A549 (cell line): ENCODE measurements at regions not wholly inside any gene's neighbourhood (a gene's known extent, or its start where the extent isn't known, plus 50 kb on each side); places are given as distances from the start of the nearest gene placed in this dataset.

Source experiments
- ATAC-seq, 2 experiments: fragments of 200-7000 bp in 1 of 2; fragments of >200 bp in 1 of 2; cut with Nextera tagmentation in 1 of 2; cut with Tn5 transposase in 1 of 2; 3 replicates each; pipeline versions ENCODE4 v1.8.0 to v1.9.1; 2018 to 2020; ENCODE audit warnings: mild to moderate bottlenecking in 1 of 2, moderate library complexity in 1 of 2
- CTCF ChIA-PET: fragments of 300-600 bp; sonication (Branson Sonifier 250); formaldehyde crosslinking; extraction: SDS; loops from one replicate; lab custom pipeline; 2021; ENCODE audit warnings: antibody characterized with exemption, inconsistent platforms; lab: Yijun Ruan, JAX
- POLR2A ChIA-PET: fragments of 350-600 bp; formaldehyde crosslinking; extraction: SDS; loops from one replicate; lab custom pipeline; 2021; ENCODE audit warnings: antibody characterized with exemption, inconsistent platforms; lab: Yijun Ruan, JAX
- DNase-seq, 2 experiments: peaks; one replicate each; pipeline versions ENCODE4 v3.0.0 to v3.0.0-alpha.2; 2011 to 2016; ENCODE audit warnings: low read depth in 1 of 2, low spot score in 1 of 2
- FAIRE-seq: peaks from 2 replicates; lab custom pipeline; 2011; peaks lifted over from hg19 to GRCh38; lab: Jason Lieb, UNC
- H3K27ac ChIP-seq, 2 experiments: fragments of >200 bp; sonication (Bioruptor Twin); formaldehyde crosslinking; 3 replicates each; pipeline ENCODE4 v1.5.1; 2016 to 2017
- H3K4me1 ChIP-seq: fragments of >200 bp; sonication (Bioruptor Twin); formaldehyde crosslinking; 3 replicates; pipeline ENCODE4 v1.6.1; 2016
- H3K4me2 ChIP-seq: fragments of >200 bp; sonication (Bioruptor Twin); formaldehyde crosslinking; 3 replicates; pipeline ENCODE4 v1.6.1; 2016
- H3K4me3 ChIP-seq: fragments of >200 bp; sonication (Bioruptor Twin); formaldehyde crosslinking; 3 replicates; pipeline ENCODE4 v1.5.1; 2016
- H3K9me3 ChIP-seq: fragments of >200 bp; sonication (Bioruptor Twin); formaldehyde crosslinking; 3 replicates; pipeline ENCODE4 v1.6.1; 2016
- BHLHE40 ChIP-seq: IDR thresholded peaks from 2 replicates; pipeline ENCODE4 v1.6.1; 2012; ENCODE audit warnings: low read depth, low read length, inconsistent platforms
- CBX2 ChIP-seq: fragments of 200-600 bp; sonication (generic); IDR thresholded peaks from 2 replicates; pipeline ENCODE4 v1.6.1; 2016; ENCODE audit warnings: low read depth, mild to moderate bottlenecking, borderline replicate concordance
- CBX8 ChIP-seq: fragments of 200-600 bp; sonication (generic); IDR thresholded peaks from 2 replicates; pipeline ENCODE4 v1.6.1; 2016
- CEBPB ChIP-seq, 2 experiments: fragments of >200 bp in 1 of 2; sonication (Bioruptor Twin) in 1 of 2; formaldehyde crosslinking in 1 of 2; IDR thresholded peaks; 2 replicates each; pipeline ENCODE4 v1.6.1; 2012 to 2016
- CHD2 ChIP-seq: fragments of 150-350 bp; IDR thresholded peaks from 2 replicates; pipeline ENCODE4 v1.6.1; 2014; ENCODE audit warnings: low read length; ENCODE audit not compliant: partially characterized antibody
- CHD4 ChIP-seq: fragments of 200-600 bp; sonication (generic); IDR thresholded peaks from 2 replicates; pipeline ENCODE4 v1.6.1; 2016; ENCODE audit warnings: antibody characterized with exemption, mild to moderate bottlenecking, borderline replicate concordance
- EHF ChIP-seq: fragments of 250-450 bp; sonication (Bioruptor Pico); IDR thresholded peaks from 2 replicates; pipeline ENCODE4 v1.5.0; 2020; ENCODE audit warnings: mild to moderate bottlenecking
- EHMT2 ChIP-seq: fragments of 200-600 bp; sonication (generic); IDR thresholded peaks from 2 replicates; pipeline ENCODE4 v1.6.1; 2016; ENCODE audit warnings: antibody characterized with exemption, low read depth, mild to moderate bottlenecking, moderate library complexity
- ELK1 ChIP-seq: fragments of 150-350 bp; IDR thresholded peaks from 2 replicates; pipeline ENCODE4 v1.6.1; 2014; ENCODE audit warnings: low read depth, mild to moderate bottlenecking, low read length
- FOSL2 ChIP-seq, 2 experiments: fragments of 450-650 bp in 1 of 2; fragments of >200 bp in 1 of 2; sonication (Bioruptor Twin) in 1 of 2; formaldehyde crosslinking; IDR thresholded peaks; 2 replicates each; pipeline versions ENCODE4 v1.5.0 to v1.6.1; 2016 to 2020; ENCODE audit warnings: mild to moderate bottlenecking in 1 of 2, moderate library complexity in 1 of 2
- FOXS1 ChIP-seq: fragments of 250-450 bp; sonication (Bioruptor Pico); IDR thresholded peaks from 2 replicates; pipeline ENCODE4 v1.5.0; 2020; ENCODE audit warnings: mild to moderate bottlenecking, moderate library complexity
- HDAC2 ChIP-seq: fragments of 200-600 bp; sonication (generic); IDR thresholded peaks from 2 replicates; pipeline ENCODE4 v1.6.1; 2016
- HEYL ChIP-seq: fragments of 250-450 bp; sonication (Bioruptor Pico); IDR thresholded peaks from 2 replicates; pipeline ENCODE4 v1.8.0; 2021; ENCODE audit warnings: mild to moderate bottlenecking, moderate library complexity
- HOXB13 ChIP-seq: fragments of 250-450 bp; sonication (Bioruptor Pico); IDR thresholded peaks from 2 replicates; pipeline ENCODE4 v1.5.0; 2020; ENCODE audit warnings: low read depth, mild to moderate bottlenecking, moderate library complexity
- HOXB5 ChIP-seq: fragments of 250-450 bp; sonication (Bioruptor Pico); IDR thresholded peaks from 2 replicates; pipeline ENCODE4 v1.5.0; 2020; ENCODE audit warnings: mild to moderate bottlenecking, moderate library complexity
- JUNB ChIP-seq: fragments of >200 bp; sonication (Bioruptor Twin); formaldehyde crosslinking; IDR thresholded peaks from 2 replicates; pipeline ENCODE4 v1.6.1; 2016
- KDM5A ChIP-seq: fragments of 200-600 bp; sonication (generic); IDR thresholded peaks from 2 replicates; pipeline ENCODE4 v1.6.1; 2016; ENCODE audit warnings: antibody characterized with exemption, mild to moderate bottlenecking
- MAX ChIP-seq: IDR thresholded peaks from 2 replicates; pipeline ENCODE4 v1.6.1; 2012
- MAZ ChIP-seq: fragments of 150-350 bp; IDR thresholded peaks from 2 replicates; pipeline ENCODE4 v1.6.1; 2014; ENCODE audit warnings: antibody characterized with exemption, low read depth, low read length, borderline replicate concordance
- MYC ChIP-seq: IDR thresholded peaks from 2 replicates; pipeline ENCODE4 v1.6.1; 2012; ENCODE audit warnings: mild to moderate bottlenecking, inconsistent platforms, low read length, improper control_type of control experiment, borderline replicate concordance
- NFE2L2 ChIP-seq: fragments of 150-350 bp; conservative IDR thresholded peaks from 2 replicates; pipeline ENCODE4 v1.6.1; 2014; ENCODE audit warnings: low read length
- NR3C1 ChIP-seq: fragments of >200 bp; sonication (Bioruptor Twin); formaldehyde crosslinking; IDR thresholded peaks from 3 replicates; pipeline ENCODE4 v1.6.1; 2017
- RAD21 ChIP-seq, 2 experiments: fragments of >200 bp in 1 of 2; sonication (Bioruptor Twin) in 1 of 2; formaldehyde crosslinking in 1 of 2; IDR thresholded peaks in 1 of 2; conservative IDR thresholded peaks in 1 of 2; 2 replicates in 1 of 2; 3 replicates in 1 of 2; pipeline ENCODE4 v1.6.1; 2012 to 2018; ENCODE audit warnings: inconsistent platforms in 1 of 2
- RCOR1 ChIP-seq: fragments of 150-350 bp; IDR thresholded peaks from 2 replicates; pipeline ENCODE4 v1.6.1; 2014; ENCODE audit warnings: antibody characterized with exemption, low read length, low read depth
- RNF2 ChIP-seq: fragments of 200-600 bp; sonication (generic); IDR thresholded peaks from 2 replicates; pipeline ENCODE4 v1.6.1; 2016; ENCODE audit warnings: low read depth, mild to moderate bottlenecking, antibody characterized with exemption, moderate library complexity, borderline replicate concordance
- TP53 ChIP-seq: fragments of 250-450 bp; sonication (Bioruptor Pico); IDR thresholded peaks from 2 replicates; pipeline ENCODE4 v1.5.0; 2021; ENCODE audit warnings: mild to moderate bottlenecking, moderate library complexity
- ZC3H11A ChIP-seq: fragments of 450-650 bp; IDR thresholded peaks from 2 replicates; pipeline ENCODE4 v1.6.1; 2014; ENCODE audit warnings: antibody characterized with exemption, mild to moderate bottlenecking
- ZFP36 ChIP-seq: fragments of 450-650 bp; IDR thresholded peaks from 2 replicates; pipeline ENCODE4 v1.6.1; 2014; ENCODE audit warnings: borderline replicate concordance; ENCODE audit not compliant: partially characterized antibody
- WGBS: methylation state at CpG from one replicate; pipeline ENCODE4 v1.1.6; 2017; ENCODE audit errors: missing lambda C conversion rate; 5-methylcytosine and 5-hydroxymethylcytosine counted together

- Histone ChIP-seq H3K4me1 (no peaks in the 10 kb centered on the region), H3K4me2 (no peak overlapping the region), H3K27ac (no peak overlapping the region), H3K4me3 (no peak overlapping the region), H3K9me3 (no peaks in the 10 kb centered on the region)
- ATAC-seq: no peak
- POLR2A ChIA-PET: no interaction called here
- no peak for FAIRE-seq
- CTCF ChIA-PET: interaction anchor here (1.0 to 1.6 kb wide), 2 partner anchors 15 to 40 kb away, joined by 3 to 5 read pairs; no protein-coding TSS in a partner anchor
- DNase-seq: no peak
- no peak for TF ChIP-seq CEBPB (IDR thresholded peaks at IDR 0.05)
- no peak for TF ChIP-seq EHMT2
- no peak for TF ChIP-seq RNF2
- no peak for TF ChIP-seq RCOR1
- no peak for TF ChIP-seq RAD21 (conservative IDR thresholded peaks at IDR 0.05 in 1 of 2, IDR thresholded peaks at IDR 0.05 in 1 of 2)
- no peak for TF ChIP-seq EHF (CRISPR knock-in tag)
- TF ChIP-seq ELK1: no peak
- no peak for TF ChIP-seq CBX2
Measured at GRCh38 chr11:87392665-87393064, 354.9 kb downstream of the TMEM135 start.

DNA sequence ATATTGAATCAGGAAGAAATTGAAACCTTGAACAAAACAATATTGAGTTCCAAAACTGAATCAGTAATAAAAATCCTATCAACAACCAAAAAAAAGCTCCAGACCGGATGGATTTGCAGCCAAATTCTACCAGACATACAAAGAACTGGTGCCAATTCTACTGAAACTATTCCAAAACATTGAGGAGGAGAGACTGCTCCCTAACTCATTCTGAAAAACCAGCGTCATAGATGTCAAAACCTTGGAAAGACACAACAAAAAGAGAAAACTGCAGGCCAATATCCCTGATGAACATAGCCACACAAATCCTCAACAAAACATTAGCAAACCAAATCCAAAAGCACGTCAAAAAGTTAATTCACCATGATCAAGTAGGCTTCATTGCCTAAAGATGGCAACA, 353.8 kb downstream of the TMEM135 start:
- POLR2A ChIA-PET: no interaction called here
- no peak for FAIRE-seq
- 1% methylated on average over 3 of the region's 3 CpGs for WGBS

DNA sequence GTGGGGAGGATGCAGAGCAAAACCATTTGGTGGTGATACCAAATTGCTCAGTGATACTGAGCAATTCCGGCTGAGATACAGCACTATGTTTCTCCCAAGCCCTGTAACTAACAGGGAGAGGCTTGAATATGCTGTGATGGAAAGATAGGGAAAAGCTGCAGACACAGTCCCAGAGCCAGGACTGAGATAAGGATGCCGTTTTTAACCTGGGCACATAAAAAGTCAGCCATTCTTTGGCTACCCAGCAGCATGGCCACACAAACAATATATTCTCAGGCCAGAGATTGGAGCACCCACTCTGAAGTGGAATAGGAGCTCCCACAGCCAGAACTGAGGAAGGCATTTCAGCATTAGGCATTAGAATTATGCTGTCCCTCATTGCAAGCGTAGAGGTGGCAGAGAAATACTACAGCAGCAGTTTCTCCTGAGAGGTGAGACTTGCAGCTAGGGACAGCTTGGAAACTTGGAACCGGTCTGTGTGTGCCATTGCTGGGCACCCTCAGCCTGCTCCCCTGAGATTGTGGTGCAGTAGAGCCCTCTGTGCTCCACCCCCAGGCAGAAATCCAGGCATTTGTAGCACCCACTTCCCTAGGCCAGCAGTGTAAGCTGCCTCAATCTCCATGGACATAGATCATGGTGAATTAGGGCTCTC, 346.5 kb downstream of the TMEM135 start:
- Histone ChIP-seq H3K9me3 (peaks cover 13% of the 10 kb centered on the region; the same call in 2 of the 3 replicates), H3K4me2 (no peak overlapping the region), H3K27ac (no peak overlapping the region), H3K4me3 (no peak overlapping the region), H3K4me1 (no peaks in the 10 kb centered on the region)
- ATAC-seq (no peak), DNase-seq (no peak), FAIRE-seq (no peak)
- POLR2A ChIA-PET: no interaction called here
- CTCF ChIA-PET: interaction anchor here (0.7 to 1.5 kb wide), 3 partner anchors 13 to 37 kb away, joined by 3 to 5 read pairs (median 3); no protein-coding TSS in a partner anchor
- WGBS: 4% methylated on average over 4 of the region's 4 CpGs
- TF ChIP-seq FOSL2 (IDR thresholded peaks at IDR 0.05) (no peak), FOSL2 (CRISPR knock-in tag; IDR thresholded peaks at IDR 0.05) (no peak), MAX (no peak), HDAC2 (no peak), JUNB (no peak), HOXB13 (CRISPR knock-in tag) (no peak), MYC (no peak), HOXB5 (no peak), CHD2 (no peak), NR3C1 (no peak), TP53 (CRISPR knock-in tag) (no peak), BHLHE40 (no peak), NFE2L2 (no peak), EHF (CRISPR knock-in tag) (no peak), CBX8 (no peak)

More for the DNA sequence above, 353.8 kb downstream of the TMEM135 start:
- no peak for DNase-seq
- CTCF ChIA-PET: no interaction called here
- Histone ChIP-seq H3K9me3 (peaks cover 3% of the 10 kb centered on the region; the same call in 1 of the 3 replicates), H3K27ac (no peak overlapping the region), H3K4me3 (no peak overlapping the region), H3K4me1 (no peaks in the 10 kb centered on the region), H3K4me2 (no peak overlapping the region)
- ATAC-seq: no peak
- no peak for TF ChIP-seq FOXS1 (CRISPR knock-in tag)
- TF ChIP-seq CHD4: no peak
- TF ChIP-seq ZC3H11A: no peak
- TF ChIP-seq MAZ: no peak
- no peak for TF ChIP-seq ZFP36
- TF ChIP-seq HEYL (CRISPR knock-in tag): no peak
- TF ChIP-seq NR3C1: no peak
- TF ChIP-seq FOSL2 (IDR thresholded peaks at IDR 0.05): no peak
- no peak for TF ChIP-seq FOSL2 (CRISPR knock-in tag; IDR thresholded peaks at IDR 0.05)
- TF ChIP-seq KDM5A: no peak
- no peak for TF ChIP-seq CEBPB (IDR thresholded peaks at IDR 0.05)
- TF ChIP-seq ELK1: no peak
- TF ChIP-seq, all 56 proteins: peak for 0
